ENCODE measurements at regions not wholly inside any gene's neighbourhood (a gene's known extent, or its start where the extent isn't known, plus 50 kb on each side); places are given as distances from the start of the nearest gene placed in this dataset.

- TF ChIP-seq YY1 (IDR thresholded peaks at IDR 0.05; ENCODE audit: low read depth) (no peak), NFIC (IDR thresholded peaks at IDR 0.05) (no peak), EP300 (IDR thresholded peaks at IDR 0.05; ENCODE audit: borderline replicate concordance) (no peak), TEAD4 (IDR thresholded peaks at IDR 0.05) (no peak), RAD21 (IDR thresholded peaks at IDR 0.05; ENCODE audit: low read depth) (no peak), CEBPB (IDR thresholded peaks at IDR 0.05) (no peak), CREB1 (IDR thresholded peaks at IDR 0.05; ENCODE audit: low read depth) (no peak), ZBTB7A (IDR thresholded peaks at IDR 0.05; ENCODE audit: low read depth) (no peak), EGR1 (IDR thresholded peaks at IDR 0.05) (no peak), TCF12 (IDR thresholded peaks at IDR 0.05; ENCODE audit: low read depth) (no peak)
- TF ChIP-seq, protein P1, sequence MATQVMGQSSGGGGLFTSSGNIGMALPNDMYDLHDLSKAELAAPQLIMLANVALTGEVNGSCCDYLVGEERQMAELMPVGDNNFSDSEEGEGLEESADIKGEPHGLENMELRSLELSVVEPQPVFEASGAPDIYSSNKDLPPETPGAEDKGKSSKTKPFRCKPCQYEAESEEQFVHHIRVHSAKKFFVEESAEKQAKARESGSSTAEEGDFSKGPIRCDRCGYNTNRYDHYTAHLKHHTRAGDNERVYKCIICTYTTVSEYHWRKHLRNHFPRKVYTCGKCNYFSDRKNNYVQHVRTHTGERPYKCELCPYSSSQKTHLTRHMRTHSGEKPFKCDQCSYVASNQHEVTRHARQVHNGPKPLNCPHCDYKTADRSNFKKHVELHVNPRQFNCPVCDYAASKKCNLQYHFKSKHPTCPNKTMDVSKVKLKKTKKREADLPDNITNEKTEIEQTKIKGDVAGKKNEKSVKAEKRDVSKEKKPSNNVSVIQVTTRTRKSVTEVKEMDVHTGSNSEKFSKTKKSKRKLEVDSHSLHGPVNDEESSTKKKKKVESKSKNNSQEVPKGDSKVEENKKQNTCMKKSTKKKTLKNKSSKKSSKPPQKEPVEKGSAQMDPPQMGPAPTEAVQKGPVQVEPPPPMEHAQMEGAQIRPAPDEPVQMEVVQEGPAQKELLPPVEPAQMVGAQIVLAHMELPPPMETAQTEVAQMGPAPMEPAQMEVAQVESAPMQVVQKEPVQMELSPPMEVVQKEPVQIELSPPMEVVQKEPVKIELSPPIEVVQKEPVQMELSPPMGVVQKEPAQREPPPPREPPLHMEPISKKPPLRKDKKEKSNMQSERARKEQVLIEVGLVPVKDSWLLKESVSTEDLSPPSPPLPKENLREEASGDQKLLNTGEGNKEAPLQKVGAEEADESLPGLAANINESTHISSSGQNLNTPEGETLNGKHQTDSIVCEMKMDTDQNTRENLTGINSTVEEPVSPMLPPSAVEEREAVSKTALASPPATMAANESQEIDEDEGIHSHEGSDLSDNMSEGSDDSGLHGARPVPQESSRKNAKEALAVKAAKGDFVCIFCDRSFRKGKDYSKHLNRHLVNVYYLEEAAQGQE (IDR thresholded peaks at IDR 0.05; ENCODE audit: low read depth): no peak
These were observed 197.2 kb upstream of the GGTLC1 start for GRCh38 chr20:24185791-24186190.

Measured in Ishikawa (cell line).